ENCODE measurements at regions not wholly inside any gene's neighbourhood (a gene's known extent, or its start where the extent isn't known, plus 50 kb on each side); places are given as distances from the start of the nearest gene placed in this dataset.
"Not testable (repeated sequence)": the region's sequence is repeated elsewhere in the genome, so short reads cannot be mapped to it uniquely, and the experiment has no call there.

GRCh38 chr2:45117383-45117782 lies 108.1 kb upstream of the SIX2 start:
- no peak for DNase-seq (ENCODE audit: low spot score)

- no peak for DNase-seq (ENCODE audit: low spot score)
Measured at GRCh38 chr2:45115181-45115580, 105.9 kb upstream of the SIX2 start.

- no peak for DNase-seq (ENCODE audit: low spot score)
Measured at GRCh38 chr2:45114221-45114955, 105.1 kb upstream of the SIX2 start.

GRCh38 chr2:45112750-45113149 lies 103.5 kb upstream of the SIX2 start:
- DNase-seq (ENCODE audit: low spot score), result no peak

- DNase-seq (ENCODE audit: low spot score), result no peak
Measured at GRCh38 chr2:45105050-45105582, 95.9 kb upstream of the SIX2 start.

GRCh38 chr2:45104429-45104828 lies 95.2 kb upstream of the SIX2 start:
- no peak for DNase-seq (ENCODE audit: low spot score)

- no peak for DNase-seq (ENCODE audit: low spot score)
Measured at GRCh38 chr2:45103351-45104345, 94.4 kb upstream of the SIX2 start.

- no peak for DNase-seq (ENCODE audit: low spot score)
Measured at GRCh38 chr2:45102579-45103117, 93.4 kb upstream of the SIX2 start.

- DNase-seq (ENCODE audit: low spot score), result no peak
Measured at GRCh38 chr2:45102141-45102540, 92.9 kb upstream of the SIX2 start.

- no peak for DNase-seq (ENCODE audit: low spot score)
Measured at GRCh38 chr2:45096996-45097395, 87.7 kb upstream of the SIX2 start.

GRCh38 chr2:45096038-45096437 lies 86.8 kb upstream of the SIX2 start:
- DNase-seq (ENCODE audit: low spot score), result not testable (repeated sequence)

GRCh38 chr2:45093663-45094062 lies 84.4 kb upstream of the SIX2 start:
- DNase-seq (ENCODE audit: low spot score), result no peak

GRCh38 chr2:45093181-45093580 lies 83.9 kb upstream of the SIX2 start:
- DNase-seq (ENCODE audit: low spot score), result no peak

- no peak for DNase-seq (ENCODE audit: low spot score)
Measured at GRCh38 chr2:45089554-45090261, 80.5 kb upstream of the SIX2 start.

GRCh38 chr2:45085487-45085886 lies 76.2 kb upstream of the SIX2 start:
- no peak for DNase-seq (ENCODE audit: low spot score)

- DNase-seq (ENCODE audit: low spot score), result no peak
Measured at GRCh38 chr2:45084361-45085020, 75.2 kb upstream of the SIX2 start.

GRCh38 chr2:45083175-45083574 lies 73.9 kb upstream of the SIX2 start:
- DNase-seq (ENCODE audit: low spot score), result no peak

GRCh38 chr2:45074713-45075112 lies 65.5 kb upstream of the SIX2 start:
- DNase-seq (ENCODE audit: low spot score), result no peak

GRCh38 chr2:45072862-45073237 lies 63.6 kb upstream of the SIX2 start:
- DNase-seq (ENCODE audit: low spot score), result no peak

- DNase-seq (ENCODE audit: low spot score), result no peak
Measured at GRCh38 chr2:45072064-45072861, 63.0 kb upstream of the SIX2 start.

All from HT-29 (cell line).